Peyer's patch (tissue), 4 donors: ENCODE measurements at regions not wholly inside any gene's neighbourhood (a gene's known extent, or its start where the extent isn't known, plus 50 kb on each side); places are given as distances from the start of the nearest gene placed in this dataset.

Source experiments
- DNase-seq, 3 donors: peaks; one replicate each; pipeline ENCODE4 v3.0.0-alpha.2; 2017 to 2019
- H3K27ac ChIP-seq, 4 donors: fragments of 200-600 bp; sonication (generic); one replicate each; pipeline ENCODE4 v1.5.1; 2016 to 2019
- H3K27me3 ChIP-seq, 2 donors: fragments of 200-600 bp; sonication (generic); one replicate each; pipeline ENCODE4 v1.5.1; 2019
- H3K36me3 ChIP-seq, 3 donors: fragments of 200-600 bp; sonication (generic); one replicate each; pipeline ENCODE4 v1.5.1; 2016 to 2019
- H3K4me1 ChIP-seq, 4 donors: fragments of 200-600 bp; sonication (generic); one replicate each; pipeline ENCODE4 v1.5.1; 2016 to 2019
- H3K4me3 ChIP-seq, 4 donors: fragments of 200-600 bp; sonication (generic); 1 replicate in 3 of 4; 2 replicates in 1 of 4; pipeline ENCODE4 v1.5.1; 2016 to 2019; ENCODE audit warnings: mild to moderate bottlenecking in 1 of 4
- H3K9me3 ChIP-seq, 4 donors: fragments of 200-600 bp; sonication (generic); one replicate each; pipeline ENCODE4 v1.5.1; 2016 to 2019; ENCODE audit warnings: mild to moderate bottlenecking in 1 of 4
- POLR2A ChIP-seq, 2 donors: fragments of 450-650 bp; IDR thresholded peaks; one replicate each; pipeline ENCODE4 v1.5.1; 2017; ENCODE audit warnings: antibody characterized with exemption in 2 of 2, mild to moderate bottlenecking in 2 of 2, moderate library complexity in 2 of 2
- TF ChIP-seq, protein P1 (sequence below), 6 experiments: fragments of 450-650 bp in 4 of 6; fragments of 200-600 bp in 2 of 6; sonication (generic) in 1 of 6; IDR thresholded peaks; one replicate each; pipeline ENCODE4 v1.5.1; 2017 to 2019; ENCODE audit warnings: antibody characterized with exemption in 6 of 6, mild to moderate bottlenecking in 3 of 6, moderate library complexity in 1 of 6

DNA sequence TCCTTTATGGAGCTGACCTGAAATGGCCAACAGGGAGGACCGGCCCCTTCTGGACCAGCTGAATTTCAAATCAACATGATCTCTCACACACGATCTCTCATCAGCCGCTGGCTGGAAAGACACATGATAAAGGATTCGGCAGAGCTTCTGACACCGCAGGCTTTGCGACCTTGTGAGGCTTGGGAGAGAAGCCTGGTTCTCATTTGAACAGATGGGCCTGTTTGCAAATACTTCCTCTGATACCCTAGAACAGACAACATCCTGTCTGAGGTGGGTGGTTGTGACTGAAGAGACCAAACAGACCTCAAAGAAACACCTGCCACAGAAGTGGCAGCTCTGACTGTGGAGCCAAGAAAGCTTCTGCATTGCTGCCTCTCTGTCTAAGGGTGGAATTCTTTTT is 77.9 kb upstream of the SDK2 start:
- H3K4me1 ChIP-seq, result peaks cover 0 to 17% (median 7%) of the 10 kb centered on the region in 4 donors
- peak overlapping the region in 2 of 4 donors; percentile 28 to 46 for H3K27ac ChIP-seq
- H3K36me3 ChIP-seq, result no peaks in the 10 kb centered on the region
- no peaks in the 10 kb centered on the region for H3K9me3 ChIP-seq
- H3K4me3 ChIP-seq, result no peak overlapping the region
- DNase-seq, result peak in 2 of 3 donors; percentile 54 to 57
- no peaks in the 10 kb centered on the region for H3K27me3 ChIP-seq
- TF ChIP-seq POLR2A (IDR thresholded peaks at IDR 0.05), result no peak
- TF ChIP-seq, protein P1, sequence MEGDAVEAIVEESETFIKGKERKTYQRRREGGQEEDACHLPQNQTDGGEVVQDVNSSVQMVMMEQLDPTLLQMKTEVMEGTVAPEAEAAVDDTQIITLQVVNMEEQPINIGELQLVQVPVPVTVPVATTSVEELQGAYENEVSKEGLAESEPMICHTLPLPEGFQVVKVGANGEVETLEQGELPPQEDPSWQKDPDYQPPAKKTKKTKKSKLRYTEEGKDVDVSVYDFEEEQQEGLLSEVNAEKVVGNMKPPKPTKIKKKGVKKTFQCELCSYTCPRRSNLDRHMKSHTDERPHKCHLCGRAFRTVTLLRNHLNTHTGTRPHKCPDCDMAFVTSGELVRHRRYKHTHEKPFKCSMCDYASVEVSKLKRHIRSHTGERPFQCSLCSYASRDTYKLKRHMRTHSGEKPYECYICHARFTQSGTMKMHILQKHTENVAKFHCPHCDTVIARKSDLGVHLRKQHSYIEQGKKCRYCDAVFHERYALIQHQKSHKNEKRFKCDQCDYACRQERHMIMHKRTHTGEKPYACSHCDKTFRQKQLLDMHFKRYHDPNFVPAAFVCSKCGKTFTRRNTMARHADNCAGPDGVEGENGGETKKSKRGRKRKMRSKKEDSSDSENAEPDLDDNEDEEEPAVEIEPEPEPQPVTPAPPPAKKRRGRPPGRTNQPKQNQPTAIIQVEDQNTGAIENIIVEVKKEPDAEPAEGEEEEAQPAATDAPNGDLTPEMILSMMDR (IDR thresholded peaks at IDR 0.05), result no peak

DNA sequence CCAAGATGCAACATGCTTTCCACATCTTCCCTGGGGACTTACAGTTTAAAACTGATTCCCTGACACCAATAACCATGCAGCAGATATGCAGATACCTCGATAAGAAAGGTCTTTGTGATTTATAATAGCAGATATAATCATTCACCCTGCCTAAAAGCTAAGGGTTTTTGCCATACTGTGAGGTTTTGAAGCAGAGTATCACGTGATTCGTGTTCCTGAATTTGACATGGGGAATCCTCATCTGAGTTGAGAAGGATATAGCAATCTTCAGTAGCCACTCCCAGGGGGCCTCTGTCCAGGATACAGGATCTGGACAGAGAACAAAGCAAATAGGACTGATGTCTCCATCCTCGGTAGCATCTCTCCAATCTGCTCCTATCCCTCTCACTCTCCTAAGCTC is 79.1 kb upstream of the SDK2 start:
- Histone ChIP-seq H3K4me3 (no peak overlapping the region), H3K9me3 (no peaks in the 10 kb centered on the region), H3K4me1 (peaks cover 0 to 17% (median 7%) of the 10 kb centered on the region in 4 donors), H3K27me3 (no peaks in the 10 kb centered on the region), H3K27ac (peak overlapping the region in 1 of 4 donors; percentile 46), H3K36me3 (no peaks in the 10 kb centered on the region)
- no peak for DNase-seq
- TF ChIP-seq, protein P1 (IDR thresholded peaks at IDR 0.05), result no peak

DNA sequence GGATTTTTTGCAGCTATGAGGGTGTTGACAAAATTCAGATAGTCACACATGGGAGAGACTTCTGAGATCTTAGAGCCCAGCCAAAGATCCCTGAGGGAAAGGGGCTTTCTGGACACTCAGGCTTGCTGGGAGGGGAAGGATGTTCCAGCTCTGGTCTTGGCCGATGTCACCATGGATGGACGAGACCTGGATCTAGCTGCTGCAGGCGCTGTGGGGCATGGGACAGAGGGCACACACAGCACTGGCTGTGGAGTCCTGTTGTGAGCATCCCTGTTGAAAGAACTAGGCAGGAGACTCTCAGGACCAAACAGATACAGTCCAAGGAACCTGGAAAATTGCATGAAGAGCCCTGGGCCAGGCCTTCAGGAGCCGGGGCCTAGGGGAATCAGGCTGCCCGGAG is 80.1 kb upstream of the SDK2 start:
- Histone ChIP-seq H3K9me3 (no peaks in the 10 kb centered on the region), H3K4me3 (no peak overlapping the region), H3K27ac (no peak overlapping the region), H3K36me3 (no peaks in the 10 kb centered on the region), H3K4me1 (peaks cover 0 to 10% (median 5%) of the 10 kb centered on the region in 4 donors), H3K27me3 (no peaks in the 10 kb centered on the region)
- no peak for DNase-seq
- no peak for TF ChIP-seq POLR2A (IDR thresholded peaks at IDR 0.05)
- TF ChIP-seq, protein P1 (IDR thresholded peaks at IDR 0.05), result no peak

DNA sequence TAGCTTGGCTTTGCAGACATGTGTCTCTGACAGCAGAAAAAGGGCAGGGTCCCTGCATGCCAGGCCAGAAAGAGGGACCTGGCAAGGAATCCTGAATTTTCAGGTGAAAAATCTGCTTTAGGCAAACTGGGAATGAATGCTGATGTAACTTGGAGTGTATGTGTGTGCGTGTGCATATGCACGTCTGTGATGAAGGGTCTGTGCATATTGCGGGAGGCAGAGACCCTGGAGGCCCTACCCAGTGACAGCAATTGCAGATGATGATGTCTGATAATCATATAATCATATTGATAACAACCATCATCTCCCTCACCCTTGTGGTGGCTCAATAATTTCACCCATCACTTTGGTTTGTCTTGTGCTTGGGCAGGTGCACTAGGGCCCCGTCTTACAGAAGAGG is 80.7 kb upstream of the SDK2 start:
- no peaks in the 10 kb centered on the region for H3K27me3 ChIP-seq
- TF ChIP-seq POLR2A (IDR thresholded peaks at IDR 0.05), result no peak
- TF ChIP-seq, protein P1 (IDR thresholded peaks at IDR 0.05), result no peak
- peaks cover 0 to 8% (median 2%) of the 10 kb centered on the region in 4 donors for H3K4me1 ChIP-seq
- no peak overlapping the region for H3K27ac ChIP-seq
- H3K4me3 ChIP-seq, result no peak overlapping the region
- H3K9me3 ChIP-seq, result no peaks in the 10 kb centered on the region
- H3K36me3 ChIP-seq, result no peaks in the 10 kb centered on the region
- no peak for DNase-seq

DNA sequence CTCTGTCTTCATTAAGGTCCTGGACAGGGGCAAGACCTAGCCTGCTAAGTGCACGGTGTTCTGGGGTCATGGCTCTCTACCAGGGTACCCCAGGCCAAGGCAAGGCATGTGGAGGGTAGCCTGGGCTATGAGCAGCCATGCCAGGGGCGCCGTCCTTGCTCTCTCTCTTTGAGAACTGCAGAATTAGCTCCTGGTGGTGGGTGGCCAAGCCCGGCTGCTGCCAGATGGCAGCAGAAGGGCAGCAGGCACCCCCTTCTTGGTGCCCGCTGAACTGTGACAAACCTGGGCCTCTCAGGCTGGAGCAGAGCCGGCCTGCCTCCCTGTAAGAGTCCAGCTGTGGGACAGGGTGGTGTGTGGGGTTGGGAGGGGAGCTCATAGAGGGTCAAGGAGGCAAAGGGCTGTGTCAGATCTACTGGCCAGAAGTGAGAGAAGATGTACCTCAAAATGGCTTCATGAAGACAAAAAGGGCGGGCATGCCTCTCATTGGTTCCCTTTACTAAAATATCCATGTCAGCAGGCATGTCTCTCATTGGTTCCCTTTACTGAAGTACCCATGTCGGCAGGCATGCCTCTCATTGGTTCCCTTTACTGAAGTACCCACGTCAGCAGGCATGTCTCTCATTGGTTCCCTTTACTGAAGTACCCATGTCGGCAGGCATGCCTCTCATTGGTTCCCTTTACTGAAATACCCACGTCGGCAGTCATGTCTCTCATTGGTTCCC is 81.7 kb upstream of the SDK2 start:
- H3K4me3 ChIP-seq, result no peak overlapping the region
- peaks cover 0 to 3% (median under 1%) of the 10 kb centered on the region in 4 donors for H3K9me3 ChIP-seq
- H3K4me1 ChIP-seq, result peaks cover 0 to 8% (median 0%) of the 10 kb centered on the region in 4 donors
- H3K36me3 ChIP-seq, result no peaks in the 10 kb centered on the region
- H3K27ac ChIP-seq, result no peak overlapping the region
- TF ChIP-seq, protein P1 (IDR thresholded peaks at IDR 0.05), result no peak
- TF ChIP-seq POLR2A (IDR thresholded peaks at IDR 0.05), result no peak
- H3K27me3 ChIP-seq, result no peaks in the 10 kb centered on the region
- no peak for DNase-seq
